Stomach (tissue), 4 donors: ENCODE measurements at regions not wholly inside any gene's neighbourhood (a gene's known extent, or its start where the extent isn't known, plus 50 kb on each side); places are given as distances from the start of the nearest gene placed in this dataset.

Source experiments
- CTCF ChIP-seq, 7 experiments: fragments of 450-650 bp in 4 of 7; fragments of 200-600 bp in 3 of 7; sonication (generic) in 3 of 7; IDR thresholded peaks; one replicate each; pipeline ENCODE4 v1.5.1; 2016 to 2019; ENCODE audit warnings: antibody characterized with exemption in 7 of 7, control low read depth in 2 of 7, mild to moderate bottlenecking in 1 of 7
- EP300 ChIP-seq: sonication (generic); formaldehyde crosslinking; IDR thresholded peaks from one replicate; pipeline ENCODE4 v1.6.1; 2017; ENCODE audit warnings: antibody characterized with exemption
- POLR2A ChIP-seq, 4 donors: fragments of 450-650 bp; IDR thresholded peaks; one replicate each; pipeline ENCODE4 v1.6.1; 2016; ENCODE audit warnings: antibody characterized with exemption in 4 of 4, control low read depth in 2 of 4, mild to moderate bottlenecking in 1 of 4, moderate library complexity in 1 of 4
- POLR2AphosphoS5 ChIP-seq, 3 donors: sonication (generic); formaldehyde crosslinking; IDR thresholded peaks; one replicate each; pipeline ENCODE4 v1.6.1; 2016; ENCODE audit warnings: antibody characterized with exemption in 3 of 3

- TF ChIP-seq CTCF (IDR thresholded peaks at IDR 0.05), result no peak
- no peak for TF ChIP-seq POLR2A (IDR thresholded peaks at IDR 0.05)
- TF ChIP-seq POLR2AphosphoS5 (IDR thresholded peaks at IDR 0.05), result no peak
- TF ChIP-seq EP300, result no peak
Observed at GRCh38 chr16:76214856-76215255, 62.3 kb upstream of the CNTNAP4 start.
